HL-60 (cell line): ENCODE measurements at regions not wholly inside any gene's neighbourhood (a gene's known extent, or its start where the extent isn't known, plus 50 kb on each side); places are given as distances from the start of the nearest gene placed in this dataset.

Source experiments
- CTCF ChIP-seq: IDR thresholded peaks from one replicate; pipeline ENCODE4 v1.5.1; 2011; ENCODE audit warnings: low read length, control low read depth, inconsistent platforms; ENCODE audit not compliant: insufficient read depth
- GABPA ChIP-seq: IDR thresholded peaks from 2 replicates; pipeline ENCODE4 v1.6.1; 2012; ENCODE audit warnings: low read depth
- POLR2AphosphoS5 ChIP-seq: IDR thresholded peaks from 2 replicates; pipeline ENCODE4 v1.6.1; 2012; ENCODE audit warnings: low read depth

- TF ChIP-seq CTCF (no peak), POLR2AphosphoS5 (no peak), GABPA (no peak)
These were observed 536.8 kb downstream of the BNC2 start for GRCh38 chr9:16333691-16334090.
